ENCODE measurements at regions not wholly inside any gene's neighbourhood (a gene's known extent, or its start where the extent isn't known, plus 50 kb on each side); places are given as distances from the start of the nearest gene placed in this dataset.

GRCh38 chr20:37630993-37631392 is 62.8 kb upstream of the CTNNBL1 start:
- TF ChIP-seq EZH2 (IDR thresholded peaks at IDR 0.05; ENCODE audit: borderline replicate concordance, low read depth, low read length, severe bottlenecking), result no peak
- Histone ChIP-seq H3K9me1 (replicated peaks; ENCODE audit: control insufficient read depth, extremely low read depth, insufficient read depth, low read length) (no peaks in the 10 kb centered on the region), H3K27ac (ENCODE audit: insufficient read depth, low read depth, low read length) (no peak overlapping the region), H3K9me3 (replicated peaks; ENCODE audit: control insufficient read depth, insufficient read depth, low read length) (no peaks in the 10 kb centered on the region), H2AFZ (ENCODE audit: low read depth, low read length) (no peak overlapping the region), H3K4me3 (replicated peaks in 1 of 3; ENCODE audit: insufficient read depth in 1 of 3, low read depth in 1 of 3, low read length in 3 of 3) (no peak overlapping the region), H3K4me1 (ENCODE audit: control insufficient read depth, extremely low read depth, insufficient read depth, low read length) (no peaks in the 10 kb centered on the region), H3K79me2 (ENCODE audit: control insufficient read depth, insufficient read depth, low read length) (no peaks in the 10 kb centered on the region), H4K20me1 (replicated peaks; ENCODE audit: control insufficient read depth, extremely low read depth, insufficient read depth, low read length) (no peaks in the 10 kb centered on the region), H3K27me3 (ENCODE audit: control insufficient read depth in 2 of 2, insufficient read depth in 2 of 2, low read length in 2 of 2) (peaks cover 2 to 6% of the 10 kb centered on the region in 2 experiments), H3K9ac (replicated peaks; ENCODE audit: extremely low read depth, insufficient read depth, low read length) (no peak overlapping the region), H3K4me2 (ENCODE audit: insufficient read depth, low read length) (no peak overlapping the region), H3K36me3 (ENCODE audit: control insufficient read depth in 2 of 2, extremely low read depth in 1 of 2, insufficient read depth in 2 of 2, low read length in 2 of 2) (no peaks in the 10 kb centered on the region)
- ChIA-PET POLR2A (no interaction called here), CTCF (no interaction called here)
- DNase-seq (ENCODE audit: low read depth, low spot score) (no peak), FAIRE-seq (no peak)
- dilution Hi-C loops (cut with MboI; ENCODE audit: extremely low pct_ligation_motif_present, low sequenced_read_pairs) (no loop called here), intact Hi-C loops (cut with micrococcal nuclease) (no loop called here)
- no TSS peak for BruUV-seq (replicated peaks)

- Histone ChIP-seq H3K9me1 (replicated peaks; ENCODE audit: control insufficient read depth, extremely low read depth, insufficient read depth, low read length) (no peaks in the 10 kb centered on the region), H3K4me2 (ENCODE audit: insufficient read depth, low read length) (no peak overlapping the region), H2AFZ (ENCODE audit: low read depth, low read length) (no peak overlapping the region), H4K20me1 (replicated peaks; ENCODE audit: control insufficient read depth, extremely low read depth, insufficient read depth, low read length) (no peaks in the 10 kb centered on the region), H3K79me2 (ENCODE audit: control insufficient read depth, insufficient read depth, low read length) (no peaks in the 10 kb centered on the region), H3K27ac (ENCODE audit: insufficient read depth, low read depth, low read length) (no peak overlapping the region), H3K36me3 (ENCODE audit: control insufficient read depth in 2 of 2, extremely low read depth in 1 of 2, insufficient read depth in 2 of 2, low read length in 2 of 2) (no peaks in the 10 kb centered on the region), H3K27me3 (ENCODE audit: control insufficient read depth in 2 of 2, insufficient read depth in 2 of 2, low read length in 2 of 2) (peaks cover 2 to 6% of the 10 kb centered on the region in 2 experiments), H3K4me1 (ENCODE audit: control insufficient read depth, extremely low read depth, insufficient read depth, low read length) (no peaks in the 10 kb centered on the region), H3K9me3 (replicated peaks; ENCODE audit: control insufficient read depth, insufficient read depth, low read length) (no peaks in the 10 kb centered on the region), H3K9ac (replicated peaks; ENCODE audit: extremely low read depth, insufficient read depth, low read length) (no peak overlapping the region), H3K4me3 (replicated peaks in 1 of 3; ENCODE audit: insufficient read depth in 1 of 3, low read depth in 1 of 3, low read length in 3 of 3) (no peak overlapping the region)
- CTCF ChIA-PET, result no interaction called here
- intact Hi-C loops (cut with micrococcal nuclease) (no loop called here), dilution Hi-C loops (cut with MboI; ENCODE audit: extremely low pct_ligation_motif_present, low sequenced_read_pairs) (no loop called here)
- POLR2A ChIA-PET, result no interaction called here
- FAIRE-seq (no peak), DNase-seq (ENCODE audit: low read depth, low spot score) (no peak)
- no peak for TF ChIP-seq POLR2AphosphoS5 (IDR thresholded peaks at IDR 0.05; ENCODE audit: insufficient read depth, low read depth, low read length)
- TF ChIP-seq FOS (IDR thresholded peaks at IDR 0.05; ENCODE audit: borderline replicate concordance, insufficient read depth, low read length), result no peak
- no peak for TF ChIP-seq MAX (IDR thresholded peaks at IDR 0.05; ENCODE audit: insufficient read depth, insufficient read length)
- no TSS peak for BruUV-seq (replicated peaks)
Measured at GRCh38 chr20:37630166-37630565, 63.7 kb upstream of the CTNNBL1 start.
